Eye (tissue), 1 donor: ENCODE measurements at regions not wholly inside any gene's neighbourhood (a gene's known extent, or its start where the extent isn't known, plus 50 kb on each side); places are given as distances from the start of the nearest gene placed in this dataset.

Source experiments
- DNase-seq: peaks from one replicate; pipeline ENCODE4 v3.0.0-alpha.2; 2015

GRCh38 chr18:28647961-28648360 lies 471.0 kb upstream of the CDH2 start:
- DNase-seq, result no peak

DNA sequence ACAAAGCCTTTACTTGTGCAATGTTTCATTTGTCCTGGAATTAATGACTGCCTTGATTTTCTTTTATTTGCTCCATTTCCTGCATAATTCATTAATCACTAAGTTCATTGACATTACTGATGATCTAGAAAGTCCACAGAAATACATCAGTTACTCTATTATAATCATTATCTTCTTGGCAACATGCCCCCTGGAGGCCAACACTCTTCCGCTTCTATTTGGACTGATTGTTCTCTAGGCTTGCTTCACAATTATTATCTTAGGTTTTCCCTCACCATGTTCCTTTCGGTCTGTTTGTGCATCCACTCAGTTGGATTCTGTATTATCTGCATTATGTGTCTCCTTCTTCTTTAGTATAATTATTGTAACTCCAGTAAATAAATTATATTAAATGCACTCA lies 461.0 kb upstream of the CDH2 start:
- DNase-seq, result no peak

- peak; percentile 48 for DNase-seq
Measured at GRCh38 chr18:28635530-28635929, 458.6 kb upstream of the CDH2 start.

GRCh38 chr18:28626756-28627155 lies 449.8 kb upstream of the CDH2 start:
- DNase-seq, result no peak

DNA sequence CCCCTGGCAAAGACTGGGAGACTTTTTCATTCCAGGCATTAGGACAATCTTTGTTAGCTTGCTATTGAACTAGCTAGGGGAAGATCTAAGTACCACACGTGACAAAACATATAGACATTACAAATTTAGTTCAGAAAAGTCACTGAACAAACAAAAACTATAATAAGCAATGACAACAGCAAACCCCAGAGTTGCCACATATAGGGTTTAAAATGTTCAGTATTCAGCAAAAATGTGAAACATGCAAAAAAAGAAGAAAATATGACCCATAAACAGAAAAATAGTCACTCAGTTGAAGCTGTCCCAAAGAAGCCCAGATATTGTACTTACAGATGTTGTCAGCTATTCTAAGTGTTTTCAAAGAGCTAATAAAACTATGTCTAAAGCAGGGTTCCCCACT lies 431.1 kb upstream of the CDH2 start:
- no peak for DNase-seq

DNA sequence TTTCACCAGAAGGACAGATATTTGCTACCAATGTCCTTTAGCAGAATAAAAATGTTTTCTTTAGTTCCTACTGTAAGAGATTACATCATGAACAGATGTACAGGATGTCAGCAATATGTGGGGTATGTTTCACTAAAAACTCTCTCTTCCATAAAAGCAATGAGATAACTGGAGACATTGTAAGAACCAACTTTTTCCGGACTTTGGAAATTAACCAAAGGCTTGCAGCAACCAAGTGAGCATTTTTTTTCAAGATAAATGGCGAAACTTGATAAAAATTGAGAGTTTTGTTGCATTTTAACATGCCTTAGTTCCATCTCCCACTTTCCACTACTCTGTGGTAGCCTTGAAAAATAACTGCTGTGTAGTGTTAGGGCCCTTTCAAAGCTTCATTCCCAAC lies 429.8 kb upstream of the CDH2 start:
- DNase-seq, result no peak

DNA sequence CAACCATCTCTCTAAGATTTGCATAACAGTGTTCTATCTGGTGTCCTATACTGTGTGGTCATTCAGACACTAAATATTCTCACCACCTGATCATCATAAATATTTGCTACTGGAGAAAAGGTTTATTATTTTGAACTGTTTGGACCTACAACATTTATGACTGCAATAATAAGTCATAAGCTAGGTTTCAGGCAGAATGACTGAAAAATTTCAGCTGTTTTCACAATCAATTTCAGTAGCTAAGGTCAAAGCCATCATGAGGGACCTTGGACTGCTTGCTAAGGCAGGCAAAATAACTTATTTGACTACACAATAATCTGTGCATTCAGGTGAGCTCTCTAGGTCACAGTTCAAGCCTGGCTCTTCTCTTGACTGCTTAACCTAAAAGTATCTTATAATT lies 425.5 kb upstream of the CDH2 start:
- no peak for DNase-seq

DNA sequence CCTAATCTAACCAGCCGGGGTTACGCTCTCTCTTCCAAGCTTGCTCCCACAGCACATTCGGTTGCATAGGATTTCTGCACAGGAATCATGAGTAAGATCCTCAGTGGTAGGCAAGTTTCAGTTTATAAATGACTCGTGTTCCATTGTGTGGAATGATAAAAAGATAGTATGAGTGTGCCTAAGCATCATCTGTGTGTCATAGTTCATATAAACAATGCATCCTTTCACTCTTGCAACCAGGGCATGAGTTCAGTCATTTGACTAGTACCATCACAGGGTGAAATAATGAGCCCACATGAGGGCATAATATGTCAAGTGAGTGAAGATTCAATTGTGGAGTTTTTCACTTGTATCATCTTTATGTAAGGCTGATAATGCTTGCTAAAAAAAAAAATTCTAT lies 417.1 kb upstream of the CDH2 start:
- no peak for DNase-seq

DNA sequence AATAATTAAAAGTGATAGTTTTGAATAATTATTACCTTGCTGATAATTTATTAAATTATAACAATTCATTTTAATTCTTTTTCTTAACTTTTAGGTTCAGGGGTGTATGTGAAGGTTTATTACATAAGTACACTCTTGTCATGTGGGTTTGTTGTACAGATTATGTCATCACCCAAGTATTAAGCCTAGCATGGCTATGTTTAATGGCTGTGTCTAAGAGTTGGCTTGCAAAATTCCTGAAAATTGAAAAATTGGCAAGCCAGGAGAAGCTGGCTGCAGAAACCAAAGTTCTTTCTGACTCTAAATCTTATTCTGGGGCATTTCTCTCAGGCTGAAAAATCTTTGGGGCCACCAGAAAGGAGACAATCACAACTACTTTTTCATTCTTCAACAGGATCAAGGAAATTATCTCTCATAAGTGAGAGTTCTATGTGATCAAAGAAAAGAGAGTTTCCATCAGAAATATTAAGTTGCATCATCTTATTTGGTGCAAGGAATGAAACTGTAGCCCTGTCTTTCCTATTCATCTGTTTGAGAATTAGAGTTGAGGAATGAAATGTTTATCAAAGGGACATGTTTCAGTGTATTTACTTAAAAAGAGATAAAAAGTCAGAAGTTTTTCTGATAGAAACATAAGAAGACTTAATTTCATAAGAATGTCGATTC lies 412.1 kb upstream of the CDH2 start:
- no peak for DNase-seq

DNA sequence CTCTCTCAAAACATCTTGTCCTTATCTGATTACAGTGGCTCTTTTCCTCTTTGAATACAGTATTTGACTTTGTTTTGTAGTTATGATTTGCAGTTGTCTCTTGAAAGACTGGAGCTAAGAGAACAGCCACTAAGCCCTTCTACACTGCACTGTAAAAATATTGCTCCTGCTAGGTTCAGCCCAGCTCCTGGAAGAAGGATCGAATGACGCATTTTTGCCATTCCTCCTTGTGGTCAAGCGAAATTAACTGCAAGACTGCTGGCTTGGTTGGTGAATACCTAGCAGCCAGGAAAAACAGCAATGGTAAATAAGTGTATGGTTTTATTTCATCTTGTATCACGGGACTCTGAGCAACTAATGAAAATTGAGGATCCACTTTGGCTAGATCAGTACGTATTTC lies 407.8 kb upstream of the CDH2 start:
- DNase-seq, result peak; percentile 10

DNA sequence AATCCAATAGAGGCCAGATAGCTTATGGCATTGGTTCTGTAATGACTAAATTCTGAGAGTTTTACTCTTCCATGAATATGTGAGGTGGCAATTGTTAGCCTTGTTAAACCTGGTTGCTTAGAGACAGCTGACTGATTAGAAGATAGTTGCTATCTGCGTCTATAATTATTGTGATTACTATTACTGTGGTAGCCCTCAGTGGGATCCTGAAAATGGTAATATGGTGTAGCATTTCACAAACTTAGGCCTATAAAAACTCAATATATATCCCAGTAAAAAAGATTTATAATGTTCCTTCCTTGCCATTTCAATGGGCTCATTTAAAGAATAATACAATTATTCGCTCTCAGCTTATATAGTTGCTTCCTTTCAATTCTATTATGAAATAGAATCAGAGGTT lies 405.8 kb upstream of the CDH2 start:
- no peak for DNase-seq

DNA sequence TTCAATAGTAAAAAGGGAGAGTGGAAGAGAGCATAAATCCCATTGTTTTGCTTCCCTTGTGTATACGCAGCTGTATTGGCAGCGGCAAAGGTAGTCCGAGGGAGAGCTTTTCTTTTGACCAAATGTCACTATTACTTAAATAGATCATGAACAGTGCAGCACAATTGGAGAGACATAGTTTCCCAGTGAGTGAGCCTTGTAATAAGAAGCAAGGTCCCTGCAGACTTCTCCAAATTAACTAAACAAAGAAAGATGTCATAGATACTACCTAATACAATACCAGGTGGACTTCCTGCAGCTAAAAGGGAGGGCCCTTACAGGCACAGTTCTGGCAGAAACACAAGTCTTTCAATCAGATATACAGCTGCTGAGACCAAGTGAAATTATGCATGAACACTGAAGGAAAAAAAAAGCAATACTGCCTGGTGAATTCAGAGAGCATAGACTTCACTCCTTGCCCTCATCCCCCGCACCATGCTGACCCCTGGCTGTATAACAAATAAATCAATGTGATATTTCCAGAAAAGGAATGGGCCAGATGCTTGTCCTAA lies 404.7 kb upstream of the CDH2 start:
- DNase-seq, result peak; percentile 32

- no peak for DNase-seq
Measured at GRCh38 chr18:28576941-28577340, 400.0 kb upstream of the CDH2 start.

- DNase-seq, result no peak
Measured at GRCh38 chr18:28575123-28575522, 398.2 kb upstream of the CDH2 start.

DNA sequence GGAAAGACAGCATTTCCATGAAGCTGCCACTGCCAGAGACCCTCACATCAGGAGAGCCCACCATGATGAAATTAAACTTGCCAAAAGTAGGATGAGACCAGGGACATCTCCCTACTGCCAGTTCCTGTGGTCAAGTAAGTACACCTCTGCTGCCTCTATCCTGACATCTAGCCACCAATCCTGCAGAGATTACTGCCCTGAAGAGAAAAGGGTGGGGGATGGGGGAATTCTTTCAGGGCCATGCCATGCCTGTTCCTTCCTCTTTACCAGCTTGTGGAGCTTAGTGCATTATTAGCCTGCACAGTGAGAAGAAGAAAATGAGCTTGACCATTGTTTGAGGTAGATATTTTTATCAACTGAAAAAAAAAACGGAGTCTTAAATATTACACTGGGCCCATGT lies 397.2 kb upstream of the CDH2 start:
- no peak for DNase-seq

- no peak for DNase-seq
Measured at GRCh38 chr18:28571929-28572328, 395.0 kb upstream of the CDH2 start.

DNA sequence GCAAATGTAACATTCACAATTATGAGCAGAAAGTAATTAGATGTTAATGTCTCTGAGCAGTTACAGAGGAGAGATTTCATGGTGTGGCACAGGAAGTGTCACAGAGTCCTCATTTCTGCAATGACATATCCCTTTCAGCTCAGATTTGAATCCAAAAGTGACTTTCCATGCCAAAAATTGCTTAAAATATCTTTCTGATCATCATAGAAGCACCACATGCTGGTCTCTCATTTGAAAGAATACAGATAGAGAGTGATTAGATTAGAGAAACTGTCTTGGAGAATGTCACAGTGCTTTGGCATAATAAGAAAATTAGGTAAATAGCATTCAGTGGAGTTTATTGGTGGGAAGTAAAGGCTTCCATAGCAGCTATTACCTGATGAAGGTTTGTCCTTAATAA lies 383.4 kb upstream of the CDH2 start:
- DNase-seq, result no peak

GRCh38 chr18:28559511-28559910 lies 382.6 kb upstream of the CDH2 start:
- DNase-seq, result no peak

DNA sequence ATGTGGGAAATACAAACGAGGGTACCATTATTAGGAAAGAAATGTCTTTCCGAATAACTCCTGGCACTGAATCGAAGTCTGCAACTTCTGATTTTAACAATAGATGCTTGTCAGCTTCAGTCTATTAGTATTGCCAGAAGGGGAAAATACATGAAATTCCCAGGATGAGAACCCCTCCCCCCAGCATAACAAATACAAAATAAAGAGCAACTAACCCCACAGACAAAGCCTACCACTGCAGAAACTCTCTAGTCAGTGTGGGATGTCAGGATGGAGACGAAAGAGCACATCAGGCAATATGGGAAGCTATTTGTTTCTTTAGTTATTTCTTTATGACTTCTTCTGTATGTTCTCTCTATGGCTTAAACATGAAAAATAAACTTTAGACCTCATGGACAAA lies 365.0 kb upstream of the CDH2 start:
- no peak for DNase-seq

DNA sequence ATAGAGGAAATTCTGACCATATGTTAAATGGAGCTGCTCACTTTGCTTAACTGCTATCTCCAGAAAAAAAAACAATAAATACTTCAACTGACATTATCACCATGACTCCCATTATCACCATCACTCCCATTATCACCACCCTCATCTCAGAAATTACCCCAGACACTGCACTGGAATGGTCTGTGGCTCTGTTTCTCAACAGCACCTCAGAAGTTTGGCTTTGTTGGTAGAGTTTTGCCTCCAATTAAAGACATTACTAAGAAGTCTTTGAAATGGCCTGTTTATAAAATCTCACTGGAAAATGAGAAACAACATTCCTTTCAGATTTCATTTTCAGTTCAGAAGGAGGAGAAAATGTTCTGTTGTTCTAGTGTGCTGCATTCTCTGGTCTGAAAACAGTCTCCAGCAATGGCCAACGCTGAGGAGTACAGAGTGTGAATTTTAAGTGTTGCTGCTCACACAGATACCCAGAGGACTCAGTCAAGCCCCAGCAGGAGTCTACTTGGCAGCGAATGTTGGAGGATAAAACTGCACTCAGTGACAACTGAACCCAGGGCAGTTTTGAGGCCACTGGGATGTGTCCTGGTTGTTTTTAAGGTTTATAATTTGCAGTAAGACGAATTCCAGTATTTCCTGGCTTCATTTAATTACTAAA lies 364.5 kb upstream of the CDH2 start:
- no peak for DNase-seq

DNA sequence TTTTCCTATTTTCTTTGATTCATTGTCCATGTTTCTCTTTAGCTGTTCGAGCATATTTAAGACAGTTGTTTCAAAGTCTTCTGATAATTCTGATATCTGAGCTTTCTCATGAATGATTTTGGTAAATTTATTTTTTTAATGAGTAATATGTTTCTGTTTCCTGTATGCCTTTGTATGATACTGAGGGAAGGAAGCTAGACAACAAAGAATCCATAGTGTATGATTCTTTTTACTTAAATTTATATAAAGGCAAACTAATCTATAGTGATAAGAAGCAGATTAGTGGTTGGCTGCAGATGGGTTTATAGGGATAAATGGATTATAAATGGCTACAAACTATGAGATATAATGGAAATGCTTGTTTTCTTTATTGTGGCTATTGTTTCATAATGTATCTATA lies 352.7 kb upstream of the CDH2 start:
- DNase-seq, result no peak

GRCh38 chr18:28526196-28526595 lies 349.3 kb upstream of the CDH2 start:
- DNase-seq, result no peak

GRCh38 chr18:28523758-28524475 lies 347.0 kb upstream of the CDH2 start:
- no peak for DNase-seq

- peak; percentile 26 for DNase-seq
Measured at GRCh38 chr18:28522236-28522635, 345.3 kb upstream of the CDH2 start.
